DMS53 treated with DMSO at 0.1 percent for 48 hours (cell line): ENCODE measurements at regions not wholly inside any gene's neighbourhood (a gene's known extent, or its start where the extent isn't known, plus 50 kb on each side); places are given as distances from the start of the nearest gene placed in this dataset.
"Not testable (repeated sequence)": the region's sequence is repeated elsewhere in the genome, so short reads cannot be mapped to it uniquely, and the experiment has no call there.

ENCODE experiments used
- DNase-seq: peaks from one replicate; lab custom pipeline; 2025; ENCODE audit not compliant: unreplicated experiment; lab: John Stamatoyannopoulos, UW

GRCh38 chr9:30967476-30967875 is 1417.0 kb upstream of the ACO1 start:
- peak; percentile 10 for DNase-seq

- DNase-seq: no peak
Measured at GRCh38 chr9:30970186-30970585, 1414.3 kb upstream of the ACO1 start.

- DNase-seq: peak; percentile 50
Measured at GRCh38 chr9:30970812-30971211, 1413.6 kb upstream of the ACO1 start.

GRCh38 chr9:30972654-30973053 is 1411.8 kb upstream of the ACO1 start:
- DNase-seq: no peak

GRCh38 chr9:30977965-30978364 is 1406.5 kb upstream of the ACO1 start:
- no peak for DNase-seq

GRCh38 chr9:30982301-30982700 is 1402.1 kb upstream of the ACO1 start:
- DNase-seq: no peak

DNA sequence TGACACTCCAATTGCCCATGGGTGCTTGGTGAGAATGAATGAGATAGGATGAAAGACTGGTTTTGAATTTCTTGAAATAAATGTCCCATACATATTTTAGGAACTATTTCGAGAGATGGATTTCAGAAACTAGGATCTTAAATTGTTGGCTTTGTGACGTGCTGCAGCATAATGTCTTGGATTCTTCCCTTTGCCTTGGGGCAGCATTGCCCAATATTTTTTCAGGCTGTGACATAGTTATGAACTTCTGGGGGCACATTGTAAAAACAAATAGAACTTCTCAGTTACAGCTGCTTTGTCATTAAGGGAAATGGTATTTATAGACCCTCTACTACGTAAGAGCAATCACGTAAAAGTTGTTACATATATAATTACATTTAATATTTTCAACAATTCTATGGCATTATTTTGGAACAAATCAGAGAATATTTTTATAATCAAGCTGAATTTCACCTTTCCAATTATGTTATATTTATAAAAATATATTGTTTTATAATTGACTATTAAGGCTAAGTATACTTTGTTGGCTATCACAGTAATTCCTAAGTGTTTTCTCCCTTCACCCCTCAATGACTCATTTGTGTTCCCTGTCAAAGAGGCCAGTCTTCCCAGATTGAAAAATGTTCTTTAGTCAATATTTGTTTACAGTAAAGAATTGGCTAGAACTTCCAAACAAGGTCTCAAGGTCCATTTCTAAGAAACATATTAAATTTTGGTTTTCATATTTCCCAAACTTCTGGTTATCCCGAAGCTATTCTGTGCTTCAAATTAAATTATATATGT is 1388.3 kb upstream of the ACO1 start:
- DNase-seq: no peak

DNA sequence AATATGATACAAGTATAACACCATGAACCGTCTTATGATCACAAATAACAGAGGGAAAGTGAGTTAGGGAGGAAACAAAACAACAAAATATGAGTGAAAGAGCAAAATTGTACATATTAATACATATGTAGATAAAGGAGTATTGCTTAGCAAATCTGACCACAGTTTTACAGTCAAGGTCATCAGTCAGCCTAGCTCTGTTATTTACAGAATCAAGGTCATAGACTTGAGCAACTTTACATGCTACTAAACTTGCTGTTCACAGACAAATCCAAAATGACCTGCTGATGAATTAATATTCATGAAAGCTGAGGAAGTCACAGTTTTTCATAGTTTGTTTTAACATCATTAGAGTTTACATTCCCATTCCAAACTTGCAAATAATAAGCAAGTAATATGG is 1387.7 kb upstream of the ACO1 start:
- DNase-seq: no peak

DNA sequence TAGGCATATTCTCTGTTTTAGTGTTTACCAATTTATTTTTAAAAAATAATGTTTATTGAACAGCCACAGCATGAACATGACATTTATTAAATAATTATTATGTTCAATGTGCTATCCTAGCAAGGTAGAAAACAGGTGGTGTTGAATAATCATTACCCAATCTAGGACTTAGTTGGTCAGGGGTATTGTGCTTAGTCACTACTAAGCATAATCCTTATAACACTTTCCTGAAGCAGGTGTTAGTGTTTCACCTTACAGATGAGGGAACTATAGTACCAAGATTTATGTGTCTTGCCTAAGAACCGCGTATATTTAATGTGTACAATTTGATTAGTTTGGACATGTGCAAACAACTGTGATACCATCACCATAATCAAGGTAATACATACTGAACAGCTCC is 1387.2 kb upstream of the ACO1 start:
- DNase-seq: no peak

DNA sequence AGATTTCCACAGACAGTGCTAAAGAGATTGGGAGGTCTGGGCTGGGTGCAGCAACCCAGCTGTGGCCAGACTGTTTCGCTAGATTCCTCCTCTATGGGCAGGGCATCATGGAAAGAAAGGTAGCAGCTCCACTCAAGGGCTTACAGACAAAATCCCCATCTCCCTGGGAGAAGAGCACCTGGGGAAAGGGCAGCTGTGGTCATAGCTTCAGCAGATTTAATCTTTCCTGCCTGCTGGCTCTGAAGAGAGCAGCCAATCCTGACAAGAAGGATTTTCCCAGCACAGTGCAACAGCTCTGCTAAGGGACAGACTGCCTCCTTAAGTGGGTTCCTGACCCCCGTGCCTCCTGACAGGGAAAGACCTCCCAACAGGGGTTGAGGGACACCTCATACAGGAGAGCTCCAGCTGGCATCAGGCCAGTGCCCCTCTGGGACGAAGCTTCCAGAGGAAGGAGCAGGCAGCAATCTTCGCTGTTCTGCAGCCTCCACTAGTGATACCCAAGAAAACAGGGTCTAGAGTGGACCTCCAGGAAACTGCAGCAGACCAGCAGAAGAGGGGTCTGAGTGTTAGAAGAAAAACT is 1379.3 kb upstream of the ACO1 start:
- no peak for DNase-seq

- DNase-seq: no peak
Measured at GRCh38 chr9:31013371-31013770, 1371.1 kb upstream of the ACO1 start.

- DNase-seq: no peak
Measured at GRCh38 chr9:31023847-31024246, 1360.6 kb upstream of the ACO1 start.

DNA sequence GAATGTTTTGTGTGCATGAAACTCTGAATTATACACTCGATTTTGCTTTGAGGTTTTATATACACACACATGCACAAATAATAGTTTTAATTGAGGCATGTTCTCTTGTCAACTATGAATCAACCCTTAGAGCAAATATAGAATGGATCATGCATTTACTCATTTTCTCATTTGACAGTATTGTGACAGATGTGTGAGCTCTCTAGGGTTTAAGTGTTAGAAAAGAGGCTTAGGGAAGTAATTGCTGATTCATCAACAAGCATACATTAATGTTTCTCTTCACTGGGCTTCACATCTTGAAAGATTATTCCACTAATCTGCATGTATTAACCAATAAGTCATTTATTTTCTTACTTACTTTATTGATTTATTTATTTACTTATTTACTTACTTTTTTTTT is 1356.8 kb upstream of the ACO1 start:
- DNase-seq: peak; percentile 20

DNA sequence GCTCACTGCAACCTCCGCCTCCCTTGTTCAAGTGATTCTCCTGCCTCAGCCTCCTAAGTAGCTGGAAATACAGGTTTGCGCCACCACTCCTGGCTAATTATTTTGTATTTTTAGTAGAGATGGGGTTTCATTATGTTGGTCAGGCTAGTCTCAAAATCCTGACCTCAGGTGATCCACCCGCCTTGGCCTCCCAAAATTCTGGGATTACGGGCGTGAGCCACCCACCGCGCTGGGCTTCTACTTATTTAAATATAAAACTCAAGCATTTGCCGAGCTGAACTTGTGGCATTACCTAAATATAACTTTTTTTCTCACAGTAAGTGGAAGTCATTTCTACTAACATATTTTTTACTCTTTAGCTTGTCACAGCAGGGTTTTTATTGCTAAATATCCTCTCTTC is 1356.3 kb upstream of the ACO1 start:
- no peak for DNase-seq

GRCh38 chr9:31030741-31031202 is 1353.7 kb upstream of the ACO1 start:
- DNase-seq: peak; percentile 50

- DNase-seq: no peak
Measured at GRCh38 chr9:31032206-31032605, 1352.2 kb upstream of the ACO1 start.

DNA sequence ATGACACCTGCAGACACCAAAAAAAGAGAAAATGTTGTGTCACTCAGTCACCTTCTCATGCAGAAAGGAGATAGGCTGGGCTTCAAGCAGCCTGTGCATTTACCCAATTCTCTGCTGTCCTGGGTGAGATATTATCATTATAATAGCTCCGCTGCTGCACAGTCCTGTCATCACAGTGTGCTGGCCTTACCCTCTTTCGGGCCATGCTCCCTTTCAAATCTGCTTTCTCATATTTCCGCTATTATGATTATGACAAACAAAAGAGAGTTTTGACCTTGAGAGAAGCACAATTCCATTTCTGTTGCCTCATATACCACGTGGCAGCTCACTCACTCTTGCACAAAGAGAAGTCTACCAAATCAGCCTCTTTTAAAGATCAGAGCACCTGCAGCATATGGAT is 1350.1 kb upstream of the ACO1 start:
- DNase-seq: peak; percentile 55

- DNase-seq: no peak
Measured at GRCh38 chr9:31040564-31040963, 1343.9 kb upstream of the ACO1 start.

DNA sequence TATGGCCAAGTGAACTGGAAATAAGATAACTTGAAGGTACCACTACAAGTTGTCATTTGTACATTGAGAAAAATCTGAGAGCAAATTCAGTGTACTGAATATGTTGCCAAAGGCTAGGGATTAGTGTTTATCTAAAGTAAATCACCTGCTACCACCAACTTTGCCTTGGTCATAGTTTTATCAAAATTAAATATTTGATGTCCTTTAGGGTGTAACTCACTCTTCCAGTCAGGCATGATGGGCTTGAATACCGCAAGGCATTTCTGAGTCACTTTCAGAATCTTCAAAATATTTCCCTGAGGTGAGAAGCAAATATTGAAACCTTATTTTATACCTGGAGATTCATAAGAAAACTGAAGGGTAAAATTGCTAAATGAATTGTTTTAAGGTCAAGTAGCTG is 1338.6 kb upstream of the ACO1 start:
- no peak for DNase-seq

- DNase-seq: not testable (repeated sequence)
Measured at GRCh38 chr9:31061592-31061991, 1322.9 kb upstream of the ACO1 start.

DNA sequence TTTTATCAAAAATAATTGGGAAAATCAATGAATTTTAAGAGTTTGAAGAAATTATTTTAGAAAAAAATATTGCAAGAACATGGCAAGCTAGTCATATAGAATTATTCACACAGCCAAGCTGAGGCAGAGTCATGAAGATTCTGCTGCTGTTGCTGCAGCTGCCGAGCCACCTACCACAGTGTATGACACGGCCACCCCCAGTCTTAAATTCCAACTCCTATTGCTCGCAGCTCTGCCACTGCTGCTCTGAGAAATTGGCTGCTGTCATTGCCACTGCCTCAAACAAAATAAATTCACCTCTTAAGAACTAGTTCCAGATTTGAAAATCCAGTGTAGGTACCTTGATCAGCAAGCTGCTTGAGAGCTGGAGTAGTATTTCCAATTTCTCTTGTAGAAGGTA is 1318.8 kb upstream of the ACO1 start:
- DNase-seq: no peak

- no peak for DNase-seq
Measured at GRCh38 chr9:31067418-31067817, 1317.0 kb upstream of the ACO1 start.
